ENCODE measurements at regions not wholly inside any gene's neighbourhood (a gene's known extent, or its start where the extent isn't known, plus 50 kb on each side); places are given as distances from the start of the nearest gene placed in this dataset.

DNA sequence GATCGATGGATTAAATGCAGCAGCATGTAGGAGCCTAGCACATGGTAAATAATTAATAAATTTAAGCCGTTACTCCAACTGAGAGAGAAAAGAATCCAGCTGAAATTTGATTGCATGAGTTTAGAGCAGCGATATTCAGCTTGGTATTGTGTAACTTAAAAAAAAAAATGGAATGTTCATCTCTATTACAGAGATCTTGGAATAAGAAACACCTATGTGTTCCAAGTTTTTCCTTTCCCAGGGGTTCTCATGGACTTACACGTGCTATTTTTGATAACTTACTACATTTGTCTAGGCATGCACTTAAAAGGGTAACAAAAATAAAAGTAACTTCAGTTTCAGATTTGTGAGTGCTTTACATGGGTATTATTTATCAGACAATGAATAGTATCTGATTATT, 122.8 kb downstream of the RASSF9 start:
- TF ChIP-seq EP300 (IDR thresholded peaks at IDR 0.05; ENCODE audit: borderline replicate concordance in 1 of 2, low read depth in 1 of 2, low read length in 1 of 2) (no peak), FOXM1 (IDR thresholded peaks at IDR 0.05; ENCODE audit: low read depth) (no peak), JUND (IDR thresholded peaks at IDR 0.05) (no peak), FOXJ3 (CRISPR knock-in tag; IDR thresholded peaks at IDR 0.05) (no peak), YY1 (IDR thresholded peaks at IDR 0.05; ENCODE audit: low read depth) (no peak)
- TF ChIP-seq, protein P1, sequence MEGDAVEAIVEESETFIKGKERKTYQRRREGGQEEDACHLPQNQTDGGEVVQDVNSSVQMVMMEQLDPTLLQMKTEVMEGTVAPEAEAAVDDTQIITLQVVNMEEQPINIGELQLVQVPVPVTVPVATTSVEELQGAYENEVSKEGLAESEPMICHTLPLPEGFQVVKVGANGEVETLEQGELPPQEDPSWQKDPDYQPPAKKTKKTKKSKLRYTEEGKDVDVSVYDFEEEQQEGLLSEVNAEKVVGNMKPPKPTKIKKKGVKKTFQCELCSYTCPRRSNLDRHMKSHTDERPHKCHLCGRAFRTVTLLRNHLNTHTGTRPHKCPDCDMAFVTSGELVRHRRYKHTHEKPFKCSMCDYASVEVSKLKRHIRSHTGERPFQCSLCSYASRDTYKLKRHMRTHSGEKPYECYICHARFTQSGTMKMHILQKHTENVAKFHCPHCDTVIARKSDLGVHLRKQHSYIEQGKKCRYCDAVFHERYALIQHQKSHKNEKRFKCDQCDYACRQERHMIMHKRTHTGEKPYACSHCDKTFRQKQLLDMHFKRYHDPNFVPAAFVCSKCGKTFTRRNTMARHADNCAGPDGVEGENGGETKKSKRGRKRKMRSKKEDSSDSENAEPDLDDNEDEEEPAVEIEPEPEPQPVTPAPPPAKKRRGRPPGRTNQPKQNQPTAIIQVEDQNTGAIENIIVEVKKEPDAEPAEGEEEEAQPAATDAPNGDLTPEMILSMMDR (IDR thresholded peaks at IDR 0.05): no peak
- TF ChIP-seq, protein P2, sequence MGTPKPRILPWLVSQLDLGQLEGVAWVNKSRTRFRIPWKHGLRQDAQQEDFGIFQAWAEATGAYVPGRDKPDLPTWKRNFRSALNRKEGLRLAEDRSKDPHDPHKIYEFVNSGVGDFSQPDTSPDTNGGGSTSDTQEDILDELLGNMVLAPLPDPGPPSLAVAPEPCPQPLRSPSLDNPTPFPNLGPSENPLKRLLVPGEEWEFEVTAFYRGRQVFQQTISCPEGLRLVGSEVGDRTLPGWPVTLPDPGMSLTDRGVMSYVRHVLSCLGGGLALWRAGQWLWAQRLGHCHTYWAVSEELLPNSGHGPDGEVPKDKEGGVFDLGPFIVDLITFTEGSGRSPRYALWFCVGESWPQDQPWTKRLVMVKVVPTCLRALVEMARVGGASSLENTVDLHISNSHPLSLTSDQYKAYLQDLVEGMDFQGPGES (IDR thresholded peaks at IDR 0.05; ENCODE audit: low read depth, low read length): no peak
